GM21360 (cell line): ENCODE measurements at regions not wholly inside any gene's neighbourhood (a gene's known extent, or its start where the extent isn't known, plus 50 kb on each side); places are given as distances from the start of the nearest gene placed in this dataset.
"Not testable (repeated sequence)": the region's sequence is repeated elsewhere in the genome, so short reads cannot be mapped to it uniquely, and the experiment has no call there.

Experiments used
- ATAC-seq: cut with Tn5 transposase; IDR thresholded peaks from one replicate; pipeline ENCODE4 v1.9.1; 2021; ENCODE audit warnings: mild to moderate bottlenecking, moderate library complexity; ENCODE audit not compliant: unreplicated experiment

GRCh38 chr13:90640976-90641375 is 706.5 kb upstream of the MIR17HG start:
- no peak for ATAC-seq

DNA sequence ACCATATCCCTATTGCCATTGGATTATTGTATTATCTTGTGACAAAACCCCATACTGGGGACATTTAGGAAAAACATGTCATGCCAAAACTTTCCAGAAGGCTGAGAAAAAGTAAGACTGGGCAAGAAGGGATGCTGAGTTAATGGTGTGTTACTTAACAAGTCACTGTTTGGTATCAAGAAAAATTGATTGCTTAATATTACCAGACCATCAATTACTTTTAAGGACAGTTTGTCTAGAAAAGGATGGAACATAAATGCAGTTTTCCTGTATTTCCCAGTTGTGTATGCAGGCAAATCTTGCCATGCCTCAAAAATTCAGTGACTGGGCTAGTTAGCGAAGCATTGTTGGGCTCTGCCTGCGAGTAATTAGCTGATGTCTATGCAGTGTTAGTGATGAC is 705.6 kb upstream of the MIR17HG start:
- no peak for ATAC-seq

DNA sequence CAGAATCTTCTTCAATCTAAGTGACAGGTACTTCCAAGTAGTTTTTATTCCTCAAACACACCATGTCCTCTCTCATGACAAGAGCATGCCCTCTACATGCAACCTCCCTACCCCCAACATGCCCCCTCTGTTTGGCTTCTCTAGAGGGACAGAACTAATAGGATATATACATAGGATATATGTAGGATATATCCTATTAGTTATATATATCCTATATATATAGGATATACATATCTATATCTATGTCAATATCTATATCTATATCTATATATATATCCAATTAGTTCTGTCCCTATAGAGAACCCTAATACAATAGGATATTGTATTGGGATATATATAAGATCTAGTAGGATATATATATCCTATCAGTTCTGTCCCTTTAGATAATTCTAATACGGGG is 701.9 kb upstream of the MIR17HG start:
- ATAC-seq = no peak

GRCh38 chr13:90648497-90648896 is 699.0 kb upstream of the MIR17HG start:
- no peak for ATAC-seq

- ATAC-seq = no peak
Measured at GRCh38 chr13:90652036-90652435, 695.5 kb upstream of the MIR17HG start.

DNA sequence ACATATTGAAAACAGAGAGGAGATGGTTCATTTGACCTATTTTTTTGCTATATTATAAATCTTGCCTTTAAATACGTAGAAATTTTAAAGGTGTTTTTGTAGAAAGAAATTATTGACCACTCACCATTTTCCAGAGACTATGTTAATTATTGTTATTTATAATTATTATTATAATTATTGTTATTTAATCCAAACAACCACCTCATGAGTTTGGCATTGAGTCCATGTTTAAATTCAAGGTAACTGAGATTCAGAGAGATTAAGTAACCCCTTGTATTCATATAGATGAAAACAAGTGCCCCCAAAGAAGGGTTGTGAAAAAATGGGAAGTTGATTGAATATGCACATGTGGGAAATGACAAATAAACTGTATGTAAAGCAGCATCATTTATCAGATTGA is 692.5 kb upstream of the MIR17HG start:
- no peak for ATAC-seq

- not testable (repeated sequence) for ATAC-seq
Measured at GRCh38 chr13:90664200-90664599, 683.3 kb upstream of the MIR17HG start.

GRCh38 chr13:90673746-90674145 is 673.7 kb upstream of the MIR17HG start:
- ATAC-seq = no peak

- ATAC-seq = no peak
Measured at GRCh38 chr13:90675129-90675528, 672.4 kb upstream of the MIR17HG start.

GRCh38 chr13:90680826-90681225 is 666.7 kb upstream of the MIR17HG start:
- ATAC-seq = no peak

DNA sequence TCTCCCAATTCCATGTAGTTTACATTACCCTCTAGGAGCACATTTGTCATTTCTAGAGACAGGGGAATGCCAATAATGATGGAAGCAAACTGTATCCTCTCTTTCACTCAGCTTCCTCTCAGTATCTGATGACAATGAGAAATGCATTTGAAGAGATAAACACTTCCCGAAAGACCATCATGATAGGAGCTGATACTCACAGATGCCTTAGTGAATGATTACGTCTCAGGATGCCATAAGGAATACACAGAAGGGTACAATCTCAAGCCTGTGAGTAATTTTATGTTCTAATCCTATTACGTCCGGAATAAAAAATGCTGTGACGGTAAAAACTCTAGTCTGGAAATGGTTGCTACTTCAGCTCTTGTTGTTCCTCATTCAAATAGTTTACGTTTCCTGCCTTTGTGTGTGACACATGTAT is 663.8 kb upstream of the MIR17HG start:
- ATAC-seq = no peak

- no peak for ATAC-seq
Measured at GRCh38 chr13:90686442-90686841, 661.0 kb upstream of the MIR17HG start.

GRCh38 chr13:90689111-90689510 is 658.4 kb upstream of the MIR17HG start:
- no peak for ATAC-seq

- ATAC-seq = no peak
Measured at GRCh38 chr13:90690458-90691080, 656.9 kb upstream of the MIR17HG start.

DNA sequence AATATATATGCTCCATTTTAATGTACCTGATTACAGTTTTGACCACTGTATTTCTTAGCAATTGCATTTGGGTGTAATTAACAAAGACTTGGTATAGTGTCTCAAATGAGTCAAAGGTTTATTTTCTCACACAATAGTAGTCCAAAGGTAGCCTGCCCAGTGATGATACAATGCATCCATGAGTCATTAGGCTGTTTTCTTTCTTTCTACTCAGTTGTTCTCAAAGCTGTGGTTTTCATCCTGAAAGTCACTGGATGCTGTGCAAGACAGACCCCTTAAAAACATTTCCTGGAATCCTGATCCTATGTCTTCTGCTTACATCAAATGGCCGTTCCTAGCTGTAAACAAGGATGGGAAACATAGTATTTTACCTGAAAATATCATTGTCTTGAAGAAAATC is 651.2 kb upstream of the MIR17HG start:
- ATAC-seq = no peak

GRCh38 chr13:90696656-90697055 is 650.8 kb upstream of the MIR17HG start:
- ATAC-seq = no peak

- ATAC-seq = no peak
Measured at GRCh38 chr13:90700340-90700739, 647.1 kb upstream of the MIR17HG start.

DNA sequence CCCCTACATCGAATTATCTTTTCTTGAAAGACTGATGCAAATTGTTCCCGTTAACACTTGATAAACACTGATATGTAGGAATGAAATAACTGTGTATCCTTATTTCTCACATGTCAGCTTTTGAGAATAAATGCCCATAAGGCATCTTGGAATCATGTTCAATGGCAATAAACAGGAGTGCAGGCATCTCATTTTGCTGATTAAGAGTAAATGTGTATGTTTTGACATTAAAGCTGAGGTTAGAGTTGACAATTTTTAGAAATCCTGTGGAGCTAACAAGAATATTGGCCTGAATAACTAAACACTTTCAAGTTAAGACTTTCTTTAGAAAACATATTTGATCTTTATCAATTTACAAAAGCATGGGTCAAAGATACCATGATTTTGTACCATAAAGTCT is 646.2 kb upstream of the MIR17HG start:
- no peak for ATAC-seq

- ATAC-seq = no peak
Measured at GRCh38 chr13:90702050-90702449, 645.4 kb upstream of the MIR17HG start.

- ATAC-seq = no peak
Measured at GRCh38 chr13:90706631-90707030, 640.9 kb upstream of the MIR17HG start.

DNA sequence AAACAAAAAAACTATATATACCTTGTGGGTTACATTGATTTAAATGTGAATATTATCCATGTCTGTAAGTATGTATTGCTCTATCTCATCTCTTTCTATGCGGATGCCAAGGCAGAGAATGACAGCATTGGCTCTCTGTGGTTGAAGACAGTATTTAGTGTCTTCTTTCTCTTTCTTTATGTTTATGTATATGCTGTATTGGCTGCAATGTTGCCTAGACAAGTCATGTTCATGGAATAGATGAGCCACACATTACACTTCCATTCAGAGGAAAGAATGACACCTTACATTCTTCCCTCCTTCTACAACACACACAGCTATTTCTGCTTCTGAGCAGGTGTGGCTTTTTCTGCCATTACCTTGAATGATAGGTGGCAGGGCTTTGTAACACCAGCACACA is 639.4 kb upstream of the MIR17HG start:
- ATAC-seq = no peak

DNA sequence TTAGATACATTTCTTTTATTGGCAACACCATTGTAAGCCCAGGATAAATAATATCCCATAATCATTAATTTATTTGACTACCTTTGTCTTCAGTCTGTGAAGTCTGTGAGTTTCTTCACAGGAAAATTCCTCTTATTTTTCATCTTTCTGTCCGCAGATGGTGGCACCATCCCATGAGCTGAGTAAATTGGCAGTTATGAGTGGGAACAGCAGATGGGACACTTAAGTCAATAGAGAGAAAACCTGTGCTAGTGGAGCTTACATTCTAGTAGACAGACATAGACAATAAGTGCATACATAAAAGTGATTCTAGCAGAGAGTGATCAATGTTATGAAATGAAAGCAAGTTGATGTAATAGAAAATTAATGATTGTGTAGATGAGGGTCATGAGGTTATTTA is 638.2 kb upstream of the MIR17HG start:
- no peak for ATAC-seq

GRCh38 chr13:90710164-90710759 is 637.2 kb upstream of the MIR17HG start:
- ATAC-seq = no peak
